ENCODE measurements at regions not wholly inside any gene's neighbourhood (a gene's known extent, or its start where the extent isn't known, plus 50 kb on each side); places are given as distances from the start of the nearest gene placed in this dataset.

- TF ChIP-seq, protein P1, sequence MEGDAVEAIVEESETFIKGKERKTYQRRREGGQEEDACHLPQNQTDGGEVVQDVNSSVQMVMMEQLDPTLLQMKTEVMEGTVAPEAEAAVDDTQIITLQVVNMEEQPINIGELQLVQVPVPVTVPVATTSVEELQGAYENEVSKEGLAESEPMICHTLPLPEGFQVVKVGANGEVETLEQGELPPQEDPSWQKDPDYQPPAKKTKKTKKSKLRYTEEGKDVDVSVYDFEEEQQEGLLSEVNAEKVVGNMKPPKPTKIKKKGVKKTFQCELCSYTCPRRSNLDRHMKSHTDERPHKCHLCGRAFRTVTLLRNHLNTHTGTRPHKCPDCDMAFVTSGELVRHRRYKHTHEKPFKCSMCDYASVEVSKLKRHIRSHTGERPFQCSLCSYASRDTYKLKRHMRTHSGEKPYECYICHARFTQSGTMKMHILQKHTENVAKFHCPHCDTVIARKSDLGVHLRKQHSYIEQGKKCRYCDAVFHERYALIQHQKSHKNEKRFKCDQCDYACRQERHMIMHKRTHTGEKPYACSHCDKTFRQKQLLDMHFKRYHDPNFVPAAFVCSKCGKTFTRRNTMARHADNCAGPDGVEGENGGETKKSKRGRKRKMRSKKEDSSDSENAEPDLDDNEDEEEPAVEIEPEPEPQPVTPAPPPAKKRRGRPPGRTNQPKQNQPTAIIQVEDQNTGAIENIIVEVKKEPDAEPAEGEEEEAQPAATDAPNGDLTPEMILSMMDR (conservative IDR thresholded peaks at IDR 0.05; ENCODE audit: low read length) = no peak
- no peak for TF ChIP-seq EZH2phosphoT487 (IDR thresholded peaks at IDR 0.05; ENCODE audit: borderline replicate concordance, low read depth, low read length)
Measured at GRCh38 chr4:100574607-100575006, 56.8 kb upstream of the EMCN start.

Data from OCI-LY7 (cell line).